GM12875 (cell line): ENCODE measurements at regions not wholly inside any gene's neighbourhood (a gene's known extent, or its start where the extent isn't known, plus 50 kb on each side); places are given as distances from the start of the nearest gene placed in this dataset.

Source experiments
- H3K4me3 ChIP-seq: one replicate; pipeline ENCODE4 v1.5.1; 2011; ENCODE audit warnings: low read depth, low read length, control low read depth
- TF ChIP-seq, protein P1 (sequence below): IDR thresholded peaks from 2 replicates; pipeline ENCODE4 v1.5.1; 2011; ENCODE audit warnings: low read depth, mild to moderate bottlenecking, control low read depth, inconsistent platforms, low read length, moderate library complexity, borderline replicate concordance; ENCODE audit not compliant: insufficient read depth

DNA sequence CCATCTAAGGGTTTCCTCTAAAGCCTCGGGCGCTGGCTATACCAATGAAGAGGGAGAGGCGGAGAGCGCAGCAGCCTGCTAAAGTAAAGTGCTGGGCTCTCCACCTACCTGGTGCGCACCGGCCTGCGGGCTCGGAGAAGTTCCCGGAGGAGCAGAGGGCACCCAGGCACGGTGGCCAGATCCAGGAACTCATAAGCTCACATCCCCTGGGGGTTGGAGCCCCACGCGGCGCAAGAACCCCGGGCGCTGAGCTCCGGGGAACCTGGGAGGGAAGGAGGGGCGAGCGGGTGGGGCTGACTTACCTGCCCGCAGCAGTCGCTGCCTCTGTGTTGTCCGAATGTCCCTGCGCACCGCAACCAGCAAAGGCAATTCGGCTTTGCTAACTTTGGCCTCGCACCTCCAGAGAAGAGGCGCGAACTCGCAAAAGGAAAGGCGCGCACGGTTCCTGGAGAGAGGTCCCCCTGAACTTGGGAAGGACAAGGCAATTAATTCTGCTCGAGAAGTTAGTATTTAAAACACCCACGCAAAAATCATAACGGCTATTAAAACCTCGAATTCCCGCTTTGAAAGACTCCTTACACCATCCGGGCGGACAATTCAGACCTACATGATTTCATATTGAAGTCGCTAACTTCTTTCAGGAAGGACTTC lies 127.6 kb upstream of the C11orf58 start:
- TF ChIP-seq, protein P1, sequence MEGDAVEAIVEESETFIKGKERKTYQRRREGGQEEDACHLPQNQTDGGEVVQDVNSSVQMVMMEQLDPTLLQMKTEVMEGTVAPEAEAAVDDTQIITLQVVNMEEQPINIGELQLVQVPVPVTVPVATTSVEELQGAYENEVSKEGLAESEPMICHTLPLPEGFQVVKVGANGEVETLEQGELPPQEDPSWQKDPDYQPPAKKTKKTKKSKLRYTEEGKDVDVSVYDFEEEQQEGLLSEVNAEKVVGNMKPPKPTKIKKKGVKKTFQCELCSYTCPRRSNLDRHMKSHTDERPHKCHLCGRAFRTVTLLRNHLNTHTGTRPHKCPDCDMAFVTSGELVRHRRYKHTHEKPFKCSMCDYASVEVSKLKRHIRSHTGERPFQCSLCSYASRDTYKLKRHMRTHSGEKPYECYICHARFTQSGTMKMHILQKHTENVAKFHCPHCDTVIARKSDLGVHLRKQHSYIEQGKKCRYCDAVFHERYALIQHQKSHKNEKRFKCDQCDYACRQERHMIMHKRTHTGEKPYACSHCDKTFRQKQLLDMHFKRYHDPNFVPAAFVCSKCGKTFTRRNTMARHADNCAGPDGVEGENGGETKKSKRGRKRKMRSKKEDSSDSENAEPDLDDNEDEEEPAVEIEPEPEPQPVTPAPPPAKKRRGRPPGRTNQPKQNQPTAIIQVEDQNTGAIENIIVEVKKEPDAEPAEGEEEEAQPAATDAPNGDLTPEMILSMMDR, result no peak
- H3K4me3 ChIP-seq, result no peak overlapping the region

DNA sequence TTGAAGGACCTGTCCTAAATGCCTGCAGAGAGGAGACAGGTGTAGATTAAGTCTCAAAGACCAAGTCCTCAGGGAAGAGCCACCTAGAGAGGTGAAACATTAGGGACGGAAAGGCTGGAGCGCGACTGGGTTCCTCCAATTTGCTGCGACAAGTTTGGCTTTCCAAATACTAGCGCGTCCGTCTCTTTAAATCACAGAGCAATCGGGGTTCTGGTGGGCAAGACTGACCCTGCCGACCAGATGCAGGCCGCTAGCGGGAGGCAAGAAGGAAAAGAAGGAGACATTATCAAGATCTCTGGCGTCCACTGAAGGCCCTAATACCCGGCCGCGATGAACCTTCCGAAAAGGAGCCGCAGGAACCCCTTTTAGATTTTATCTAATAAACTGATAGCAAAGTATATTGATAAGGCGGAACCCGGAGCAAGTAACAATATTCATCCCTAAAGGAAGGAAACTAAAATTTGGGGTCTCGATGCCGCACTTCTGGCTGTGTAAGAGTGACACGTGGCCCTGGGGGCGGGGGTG lies 128.2 kb upstream of the C11orf58 start:
- H3K4me3 ChIP-seq, result no peak overlapping the region
- TF ChIP-seq, protein P1, result no peak

DNA sequence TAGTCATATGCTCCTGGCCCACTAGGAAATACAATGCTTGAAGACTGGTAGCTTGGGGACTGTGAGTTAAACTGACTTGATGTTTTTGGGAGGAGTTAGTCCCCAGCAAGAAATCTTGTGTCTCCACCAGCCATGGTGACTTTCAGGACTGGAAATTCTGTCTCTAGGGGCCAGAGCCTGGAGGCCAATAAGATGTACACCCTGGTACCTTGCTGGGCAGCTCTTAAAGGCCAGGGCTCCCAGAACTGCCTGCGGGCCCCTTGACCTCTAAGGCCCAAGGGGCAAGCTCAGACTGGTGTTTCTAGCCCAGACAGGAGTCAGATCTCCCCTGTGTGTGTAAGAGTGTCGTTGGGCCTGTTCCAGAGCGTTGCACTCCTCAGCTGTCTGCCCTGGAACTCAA lies 128.7 kb upstream of the C11orf58 start:
- TF ChIP-seq, protein P1, result no peak
- H3K4me3 ChIP-seq, result no peak overlapping the region

DNA sequence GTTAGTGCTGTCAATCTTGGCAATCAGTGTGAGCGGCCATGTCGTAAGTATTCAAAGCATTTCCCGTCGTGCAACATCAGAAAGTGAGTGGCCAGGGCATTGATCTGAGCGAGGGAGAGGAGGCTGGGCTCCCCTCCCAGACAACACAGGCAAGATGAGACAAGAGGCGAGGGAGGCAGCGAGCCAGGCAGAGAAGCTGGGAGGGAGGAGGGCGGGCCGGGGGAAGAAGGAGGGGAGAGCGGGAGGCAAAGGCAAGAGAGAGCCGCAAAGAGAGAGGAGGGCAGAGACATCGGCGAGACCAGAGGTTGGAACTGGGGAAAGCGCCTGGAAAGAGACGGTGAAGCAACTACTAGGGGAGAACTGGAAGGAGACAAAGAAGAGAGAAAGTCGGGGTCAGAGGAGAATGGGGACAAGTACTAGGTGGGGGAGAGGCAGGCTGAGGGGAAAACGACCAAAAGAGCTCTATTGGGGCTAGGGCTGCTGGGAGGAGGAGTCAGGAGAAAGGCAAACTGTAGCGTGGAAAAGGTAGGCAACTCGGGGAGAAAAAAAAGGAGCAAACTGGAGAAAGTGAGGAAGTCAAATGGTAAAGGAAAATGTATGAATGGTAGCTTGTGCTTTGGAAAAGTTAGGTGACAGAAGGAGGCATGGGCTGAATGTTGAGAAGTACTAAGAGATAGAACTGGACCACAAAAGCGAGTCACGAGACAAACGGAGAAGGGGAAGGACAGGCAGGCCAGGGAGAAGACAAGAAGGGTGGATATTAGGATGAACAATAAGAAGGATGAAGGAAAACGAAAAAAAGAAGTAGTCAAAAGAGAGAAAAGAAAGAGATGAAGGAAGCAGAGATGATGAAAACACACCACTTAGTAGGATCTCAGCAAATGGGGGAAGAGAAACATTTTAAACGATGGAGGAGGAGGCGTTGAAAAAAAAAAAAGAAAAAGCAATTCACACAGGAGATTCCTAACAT lies 130.5 kb upstream of the C11orf58 start:
- TF ChIP-seq, protein P1, result no peak
- H3K4me3 ChIP-seq, result no peak overlapping the region

DNA sequence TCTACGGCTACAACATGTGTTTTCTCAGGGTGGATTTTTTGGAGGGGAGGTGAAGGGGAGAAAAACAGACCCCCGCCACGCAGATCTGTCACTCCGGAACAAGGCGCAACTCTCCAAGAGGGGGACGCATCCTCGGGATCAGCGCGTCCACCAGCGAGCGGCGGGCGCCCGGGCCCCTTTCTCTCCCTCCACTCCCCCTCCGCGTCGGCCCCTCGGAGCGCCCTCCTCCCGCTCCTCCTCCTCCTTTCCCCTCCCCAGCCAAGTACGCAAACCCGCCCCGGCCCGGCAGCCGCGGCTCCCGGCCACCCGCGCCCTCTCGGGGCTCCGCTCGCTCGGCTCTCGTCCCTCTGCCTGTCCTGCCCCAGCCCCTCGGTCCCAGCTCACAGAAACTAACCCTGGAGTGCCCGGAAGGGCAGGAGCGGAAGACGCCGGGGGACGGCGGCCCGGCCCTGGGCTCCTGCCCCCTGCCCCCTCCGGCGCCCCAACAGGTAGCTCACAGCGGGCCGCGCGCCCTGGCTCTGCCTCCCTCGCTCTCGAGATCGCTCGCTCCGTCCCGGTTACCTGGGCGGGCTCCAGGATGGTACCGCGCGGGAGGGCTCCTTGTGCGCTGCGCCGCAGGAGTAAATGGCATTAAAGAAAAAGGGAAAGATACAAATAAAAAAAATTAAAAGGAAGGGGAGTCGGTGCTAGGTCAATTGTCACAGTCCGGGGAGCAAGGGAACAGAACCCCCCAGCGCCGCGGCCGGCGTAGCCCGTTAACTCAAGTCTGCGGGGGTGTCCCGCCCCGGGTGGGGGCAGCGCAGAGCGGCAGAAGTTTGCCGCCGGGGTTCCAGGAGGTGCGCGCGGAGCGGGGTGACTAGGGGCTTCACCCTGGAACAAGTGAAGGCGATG lies 131.4 kb upstream of the C11orf58 start:
- H3K4me3 ChIP-seq, result no peak overlapping the region

DNA sequence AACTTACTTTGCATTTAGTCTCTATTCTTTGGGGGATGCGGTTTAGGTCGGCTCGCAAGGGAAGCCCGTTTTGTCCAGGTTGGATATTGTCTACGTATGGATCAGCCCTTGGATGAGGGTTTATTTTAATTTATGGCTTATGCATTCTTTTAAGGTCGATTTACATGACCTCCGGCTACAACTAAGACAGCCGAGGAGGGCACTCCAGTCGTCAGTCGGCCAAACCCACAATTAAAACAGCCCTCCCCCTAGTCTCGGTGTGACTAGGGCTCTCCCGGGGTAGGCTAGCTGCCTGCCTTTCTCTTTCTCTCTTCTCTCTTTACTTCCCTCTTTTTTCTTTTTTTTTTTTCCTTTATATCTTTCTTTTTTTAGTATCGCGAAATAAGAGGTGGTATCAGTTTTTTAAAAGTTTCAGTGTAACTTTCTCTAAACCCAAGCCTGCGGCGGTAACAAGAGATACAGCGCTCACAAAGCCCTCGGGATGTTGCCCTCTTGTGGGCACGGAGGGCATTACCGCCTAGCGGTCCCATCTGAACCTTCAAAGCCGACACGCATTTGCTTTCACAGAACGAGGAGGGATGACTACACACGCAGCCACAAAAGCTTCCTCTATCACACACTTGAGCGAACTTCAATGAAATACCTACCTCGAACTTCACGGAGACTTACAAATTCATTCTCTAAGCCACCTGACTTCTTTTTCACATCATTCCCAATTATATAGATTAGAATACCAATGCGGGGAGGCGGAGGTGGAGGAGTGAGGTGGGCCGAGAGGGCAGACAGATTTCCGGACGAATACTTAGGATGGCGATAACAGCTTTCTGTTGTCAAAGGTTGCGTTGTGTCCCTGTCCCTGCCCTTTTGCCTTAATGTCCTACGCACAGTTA lies 132.3 kb upstream of the C11orf58 start:
- no peak overlapping the region for H3K4me3 ChIP-seq
- TF ChIP-seq, protein P1, result peak; percentile 94

More for the DNA sequence above, 131.4 kb upstream of the C11orf58 start:
- TF ChIP-seq, protein P1, result no peak
